HL-60 (cell line): ENCODE measurements at regions not wholly inside any gene's neighbourhood (a gene's known extent, or its start where the extent isn't known, plus 50 kb on each side); places are given as distances from the start of the nearest gene placed in this dataset.

Source experiments
- CTCF ChIP-seq: IDR thresholded peaks from one replicate; pipeline ENCODE4 v1.5.1; 2011; ENCODE audit warnings: low read length, control low read depth, inconsistent platforms; ENCODE audit not compliant: insufficient read depth
- POLR2AphosphoS5 ChIP-seq: IDR thresholded peaks from 2 replicates; pipeline ENCODE4 v1.6.1; 2012; ENCODE audit warnings: low read depth

GRCh38 chr16:79434771-79435170 lies 165.8 kb downstream of the MAF start:
- TF ChIP-seq CTCF: no peak
- no peak for TF ChIP-seq POLR2AphosphoS5
